GM21367 (cell line): ENCODE measurements at regions not wholly inside any gene's neighbourhood (a gene's known extent, or its start where the extent isn't known, plus 50 kb on each side); places are given as distances from the start of the nearest gene placed in this dataset.
"Not testable (repeated sequence)": the region's sequence is repeated elsewhere in the genome, so short reads cannot be mapped to it uniquely, and the experiment has no call there.

Experiments
- ATAC-seq: cut with Tn5 transposase; IDR thresholded peaks from one replicate; pipeline ENCODE4 v1.9.1; 2021; ENCODE audit not compliant: unreplicated experiment

DNA sequence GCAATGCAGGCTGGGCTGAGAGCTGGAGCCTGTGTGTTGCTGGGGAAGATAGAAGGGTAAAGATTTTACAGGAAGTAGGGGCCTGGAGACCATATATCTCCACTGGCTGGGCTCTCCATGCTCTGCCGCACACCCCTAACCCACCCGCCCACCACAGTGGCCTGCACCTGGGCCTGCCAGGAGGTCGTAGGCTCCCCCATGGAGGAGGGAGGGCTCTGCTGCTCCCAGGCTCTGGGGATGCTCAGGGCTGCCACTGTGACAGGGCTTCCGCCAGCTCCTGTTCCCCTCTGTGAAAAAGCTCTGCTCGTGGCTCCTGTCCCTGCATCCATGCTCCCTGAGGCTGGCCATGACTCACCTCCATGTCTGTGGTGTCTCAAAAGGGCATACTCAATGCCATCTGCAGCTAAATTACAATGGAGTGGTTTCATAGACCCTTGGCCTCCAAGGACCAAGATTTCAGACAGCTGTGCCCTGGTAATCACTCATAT, 106.0 kb downstream of the CXCL12 start:
- no peak for ATAC-seq

GRCh38 chr10:44268435-44268948, 116.4 kb downstream of the CXCL12 start:
- ATAC-seq = not testable (repeated sequence)

DNA sequence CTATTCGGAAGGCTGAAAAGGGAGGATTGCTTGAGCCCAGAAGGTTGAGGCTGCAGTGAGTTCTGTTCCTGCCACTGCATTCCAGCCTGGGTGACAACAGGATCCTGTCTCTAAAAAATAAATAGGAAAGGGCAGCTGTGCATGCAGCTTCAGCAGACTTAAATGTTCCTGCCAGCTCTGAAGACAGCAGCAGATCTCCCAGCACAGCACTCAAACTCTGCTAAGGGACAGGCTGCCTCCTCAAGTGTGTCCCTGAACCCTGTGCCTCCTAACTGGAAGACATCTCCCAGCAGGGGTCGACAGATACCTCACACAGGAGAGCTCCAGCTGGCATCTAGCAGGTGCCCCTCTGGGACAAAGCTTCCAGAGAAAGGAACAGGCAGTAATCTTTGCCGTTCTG, 117.9 kb downstream of the CXCL12 start:
- no peak for ATAC-seq

DNA sequence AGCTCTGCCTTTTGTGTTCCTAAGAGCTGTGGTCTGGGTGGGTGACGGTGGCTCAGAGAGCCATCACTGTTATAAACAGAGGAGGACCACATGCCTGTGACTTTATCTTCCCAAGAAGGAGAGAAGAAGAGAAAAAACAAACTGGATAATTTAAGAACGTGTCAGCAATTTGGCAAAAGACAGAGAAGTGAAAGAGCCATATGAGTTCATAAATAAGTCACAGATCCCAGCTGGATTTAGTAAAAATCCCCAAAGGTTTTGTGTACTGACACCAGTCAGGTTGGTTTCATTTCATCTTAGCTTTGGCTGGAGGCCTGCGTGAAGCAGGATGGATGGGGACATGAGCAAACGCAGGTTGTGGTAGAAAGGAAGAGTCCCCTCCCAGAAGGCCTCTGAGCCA, 120.7 kb downstream of the CXCL12 start:
- no peak for ATAC-seq

- no peak for ATAC-seq
These were observed 121.1 kb downstream of the CXCL12 start for GRCh38 chr10:44263771-44264170.

DNA sequence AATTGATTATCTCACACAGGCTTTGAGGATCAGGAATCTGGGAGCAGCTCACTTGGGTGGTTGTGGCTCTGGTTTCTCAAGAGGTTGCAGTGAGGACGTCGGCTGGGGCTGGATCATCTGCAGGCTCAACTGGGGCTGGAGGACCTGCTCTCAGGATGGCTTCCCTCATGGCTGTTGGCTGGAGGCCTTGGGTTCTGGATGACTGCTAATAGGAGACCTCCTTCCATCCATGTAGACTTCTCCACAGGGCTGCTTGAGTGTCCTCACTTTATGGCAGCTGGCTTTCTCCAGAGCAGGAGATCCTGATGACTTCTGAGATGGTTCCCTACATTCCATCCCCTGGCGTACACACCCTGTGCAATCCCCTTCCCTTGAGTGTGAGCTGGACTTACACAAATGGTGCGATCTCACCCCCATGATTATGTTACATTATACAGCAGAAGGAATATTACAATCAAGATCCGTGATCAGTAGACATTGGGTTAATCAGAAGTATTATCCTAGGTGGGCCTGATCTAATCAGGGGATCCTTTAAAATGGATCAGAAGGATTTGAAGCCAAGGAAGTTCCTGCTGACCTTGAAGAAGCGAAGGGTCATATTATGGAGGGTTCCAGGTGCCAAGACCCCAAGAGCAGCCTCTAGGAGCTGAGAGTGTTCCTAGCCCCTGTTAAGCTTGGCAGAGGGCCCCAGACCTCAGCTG, 122.2 kb downstream of the CXCL12 start:
- ATAC-seq = no peak

DNA sequence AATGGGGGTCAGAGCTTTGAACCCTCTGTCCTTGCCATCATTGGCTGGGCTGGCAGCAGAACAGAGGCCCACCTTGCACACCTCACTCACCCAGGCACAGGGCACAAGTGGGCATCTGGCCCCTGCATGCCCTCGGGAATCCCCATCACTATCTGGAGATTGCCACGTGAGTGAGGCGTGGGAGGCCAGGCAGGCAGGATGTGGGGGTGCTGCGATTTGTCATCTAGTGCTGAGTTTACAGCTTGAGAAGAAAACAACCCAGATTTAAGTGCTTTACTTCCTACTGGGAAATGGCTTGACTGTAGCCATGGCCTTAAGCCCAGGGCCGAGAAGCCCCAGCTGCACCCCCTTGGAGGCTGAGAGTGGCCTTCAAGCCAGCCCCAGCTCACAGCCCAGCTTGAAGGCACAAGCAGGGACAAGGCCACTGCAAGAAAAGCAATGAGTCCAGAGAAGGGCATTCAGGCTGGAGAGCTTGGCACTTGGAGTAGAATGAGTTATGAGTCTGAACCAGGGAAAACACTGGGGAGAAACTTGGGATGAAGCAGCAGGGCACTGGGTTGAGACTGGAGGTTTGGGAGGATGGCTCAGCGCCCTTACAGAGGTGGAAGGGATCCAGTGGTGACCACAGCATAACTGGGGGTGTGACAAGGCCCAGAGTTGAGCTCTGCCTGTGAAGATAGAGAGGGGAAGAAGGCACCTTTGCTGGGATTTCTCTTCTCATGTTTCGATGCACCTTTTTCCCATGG, 123.0 kb downstream of the CXCL12 start:
- no peak for ATAC-seq

- no peak for ATAC-seq
These were observed 123.6 kb downstream of the CXCL12 start for GRCh38 chr10:44261296-44261695.

DNA sequence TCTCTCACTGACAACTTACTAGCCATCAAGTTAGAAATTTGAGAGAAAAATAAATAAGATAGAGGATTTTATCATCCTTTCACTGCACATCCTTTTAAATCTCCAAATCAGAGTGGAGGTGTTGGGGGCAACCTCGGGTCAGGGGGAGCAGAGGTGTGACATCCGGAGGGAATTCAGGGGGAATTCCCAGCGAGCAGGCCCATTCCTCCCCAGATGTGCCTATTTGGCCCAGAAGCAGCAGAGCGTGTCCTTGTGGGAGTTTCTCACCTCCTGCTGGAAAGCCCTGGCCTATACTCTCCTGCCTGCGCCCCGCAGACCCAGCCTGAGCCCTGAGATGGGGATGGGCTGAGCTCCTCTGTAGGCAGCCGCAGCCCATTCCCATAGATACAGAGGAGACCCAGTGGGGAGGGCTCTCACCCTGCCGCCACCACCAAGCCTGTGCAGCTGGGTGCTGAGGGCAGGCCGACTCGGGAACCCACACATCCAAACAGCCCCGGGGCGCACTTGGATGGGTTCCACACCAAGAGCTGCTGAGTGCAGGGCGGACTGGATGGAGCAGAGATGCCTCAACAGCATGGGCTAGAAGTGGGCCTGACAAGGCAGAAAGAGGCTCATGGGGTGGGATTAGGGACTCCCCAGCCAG, 124.5 kb downstream of the CXCL12 start:
- no peak for ATAC-seq

- no peak for ATAC-seq
These were observed 125.6 kb downstream of the CXCL12 start for GRCh38 chr10:44259090-44259874.

- no peak for ATAC-seq
These were observed 126.3 kb downstream of the CXCL12 start for GRCh38 chr10:44258460-44259089.

GRCh38 chr10:44258019-44258418, 126.9 kb downstream of the CXCL12 start:
- no peak for ATAC-seq

- ATAC-seq = no peak
These were observed 131.0 kb downstream of the CXCL12 start for GRCh38 chr10:44253769-44254462.

DNA sequence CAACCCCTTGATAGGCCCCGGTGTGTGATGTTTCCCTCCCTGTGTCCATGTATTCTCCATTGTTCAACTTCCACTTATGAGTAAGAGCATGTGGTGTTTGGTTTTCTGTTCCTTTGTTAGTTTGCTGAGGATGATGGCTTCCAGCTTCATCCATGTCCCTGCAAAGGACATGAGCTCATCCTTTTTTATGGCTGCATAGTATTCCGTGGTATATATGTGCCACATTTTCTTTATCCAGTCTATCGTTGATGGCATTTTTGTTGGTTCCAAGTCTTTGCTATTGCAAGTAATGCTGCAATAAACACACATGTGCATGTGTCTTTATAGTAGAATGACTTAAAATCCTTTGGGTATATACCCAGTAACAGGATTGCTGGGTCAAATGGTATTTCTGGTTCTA, 132.3 kb downstream of the CXCL12 start:
- not testable (repeated sequence) for ATAC-seq

GRCh38 chr10:44249933-44250332, 135.0 kb downstream of the CXCL12 start:
- ATAC-seq = not testable (repeated sequence)

DNA sequence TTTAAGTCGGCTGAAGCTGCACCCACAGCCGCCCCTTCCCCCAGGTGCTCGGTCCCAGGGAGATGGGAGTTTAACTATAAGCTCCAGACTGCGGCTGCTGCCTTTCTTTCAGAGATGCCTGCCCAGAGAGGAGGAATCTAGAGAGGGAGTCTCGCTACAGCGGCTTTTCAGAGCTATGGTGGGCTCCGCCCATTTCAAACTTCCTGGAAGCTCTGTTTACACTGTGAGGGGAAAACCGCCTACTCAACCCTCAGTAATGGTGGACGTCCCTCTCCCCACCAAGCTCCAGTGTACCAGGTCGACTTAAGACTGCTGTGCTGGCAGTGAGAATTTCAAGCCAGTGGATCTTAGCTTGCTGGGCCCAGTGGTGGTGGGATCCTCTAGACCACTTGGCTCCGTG, 135.4 kb downstream of the CXCL12 start:
- no peak for ATAC-seq

DNA sequence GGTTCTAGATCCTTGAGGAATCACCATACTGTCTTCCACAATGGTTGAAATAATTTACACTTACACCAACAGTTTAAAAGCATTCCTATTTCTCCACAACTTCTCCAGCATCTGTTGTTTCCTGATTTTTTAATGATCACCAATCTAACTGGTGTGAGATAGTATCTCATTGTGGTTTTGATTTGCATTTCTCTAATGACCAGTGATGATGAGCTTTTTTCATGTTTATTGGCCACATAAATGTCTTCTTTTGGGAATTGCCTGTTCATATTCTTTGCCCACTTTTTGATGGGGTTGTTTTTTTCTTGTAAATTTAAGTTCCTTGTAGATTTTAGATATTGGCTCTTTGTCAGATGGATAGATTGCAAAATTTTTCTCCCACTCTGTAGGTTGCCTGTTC, 138.2 kb downstream of the CXCL12 start:
- ATAC-seq = not testable (repeated sequence)

DNA sequence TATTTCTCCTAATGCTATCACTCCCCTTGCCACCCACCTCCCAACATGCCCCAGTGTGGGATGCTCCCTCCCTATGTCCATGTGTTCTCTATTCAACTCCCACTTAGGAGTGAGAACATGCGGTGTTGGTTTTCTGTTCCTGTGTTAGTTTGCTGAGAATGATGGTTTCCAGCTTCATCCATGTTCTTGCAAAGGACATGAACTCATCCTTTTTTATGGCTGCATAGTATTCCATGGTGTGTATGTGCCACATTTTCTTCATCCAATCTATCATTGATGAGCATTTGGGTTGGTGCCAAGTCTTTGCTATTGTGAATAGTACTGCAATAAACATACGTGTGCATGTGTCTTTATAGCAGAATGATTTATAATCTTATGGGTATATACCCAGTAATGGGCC, 138.6 kb downstream of the CXCL12 start:
- ATAC-seq = not testable (repeated sequence)

- ATAC-seq = no peak
These were observed 139.3 kb downstream of the CXCL12 start for GRCh38 chr10:44245601-44245938.
